GM12873 (cell line): ENCODE measurements at regions not wholly inside any gene's neighbourhood (a gene's known extent, or its start where the extent isn't known, plus 50 kb on each side); places are given as distances from the start of the nearest gene placed in this dataset.

Experiments
- TF ChIP-seq, protein P1 (sequence below): IDR thresholded peaks from 2 replicates; pipeline ENCODE4 v1.5.1; 2012; ENCODE audit warnings: low read depth, mild to moderate bottlenecking, moderate library complexity, low read length, control low read depth; ENCODE audit not compliant: insufficient read depth; ENCODE audit errors: missing control alignments

DNA sequence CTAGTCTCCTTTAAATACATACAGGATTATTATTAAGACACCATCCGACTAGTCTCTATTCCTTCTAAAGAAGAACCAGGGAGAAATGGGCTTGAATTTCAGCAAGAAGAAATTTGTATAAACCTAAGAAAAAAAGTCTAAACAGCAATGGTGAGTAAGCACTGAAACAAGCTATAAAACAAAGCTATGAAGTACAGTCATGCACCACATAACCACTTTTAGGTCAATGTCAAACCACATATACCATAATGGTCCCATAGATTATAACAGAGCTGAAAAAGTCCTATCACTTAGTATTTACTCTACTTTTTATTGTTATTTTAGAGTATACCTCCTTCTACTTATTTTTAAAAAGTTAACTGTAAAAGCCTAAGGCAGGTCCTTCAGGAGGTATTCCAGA, 102.0 kb upstream of the NFIB start:
- TF ChIP-seq, protein P1, sequence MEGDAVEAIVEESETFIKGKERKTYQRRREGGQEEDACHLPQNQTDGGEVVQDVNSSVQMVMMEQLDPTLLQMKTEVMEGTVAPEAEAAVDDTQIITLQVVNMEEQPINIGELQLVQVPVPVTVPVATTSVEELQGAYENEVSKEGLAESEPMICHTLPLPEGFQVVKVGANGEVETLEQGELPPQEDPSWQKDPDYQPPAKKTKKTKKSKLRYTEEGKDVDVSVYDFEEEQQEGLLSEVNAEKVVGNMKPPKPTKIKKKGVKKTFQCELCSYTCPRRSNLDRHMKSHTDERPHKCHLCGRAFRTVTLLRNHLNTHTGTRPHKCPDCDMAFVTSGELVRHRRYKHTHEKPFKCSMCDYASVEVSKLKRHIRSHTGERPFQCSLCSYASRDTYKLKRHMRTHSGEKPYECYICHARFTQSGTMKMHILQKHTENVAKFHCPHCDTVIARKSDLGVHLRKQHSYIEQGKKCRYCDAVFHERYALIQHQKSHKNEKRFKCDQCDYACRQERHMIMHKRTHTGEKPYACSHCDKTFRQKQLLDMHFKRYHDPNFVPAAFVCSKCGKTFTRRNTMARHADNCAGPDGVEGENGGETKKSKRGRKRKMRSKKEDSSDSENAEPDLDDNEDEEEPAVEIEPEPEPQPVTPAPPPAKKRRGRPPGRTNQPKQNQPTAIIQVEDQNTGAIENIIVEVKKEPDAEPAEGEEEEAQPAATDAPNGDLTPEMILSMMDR, result no peak

DNA sequence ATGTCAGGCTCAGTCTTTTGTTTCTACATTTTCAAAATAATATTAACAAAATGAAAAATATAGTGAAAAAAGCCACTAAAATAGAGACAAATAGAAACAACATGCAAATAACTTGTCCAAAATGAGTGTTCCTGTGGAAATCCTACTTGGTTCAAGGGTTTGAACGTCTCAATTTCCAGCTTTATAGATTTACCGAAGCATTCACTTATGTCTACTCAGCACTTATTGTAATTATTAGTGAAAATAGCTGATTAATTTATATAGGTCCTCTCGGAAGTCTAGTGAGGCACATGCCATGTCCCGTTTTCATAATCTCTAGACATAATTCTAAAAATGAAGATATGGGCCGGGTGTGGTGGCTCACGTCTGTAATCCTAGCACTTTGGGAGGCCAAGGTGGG, 99.9 kb upstream of the NFIB start:
- TF ChIP-seq, protein P1, result no peak

DNA sequence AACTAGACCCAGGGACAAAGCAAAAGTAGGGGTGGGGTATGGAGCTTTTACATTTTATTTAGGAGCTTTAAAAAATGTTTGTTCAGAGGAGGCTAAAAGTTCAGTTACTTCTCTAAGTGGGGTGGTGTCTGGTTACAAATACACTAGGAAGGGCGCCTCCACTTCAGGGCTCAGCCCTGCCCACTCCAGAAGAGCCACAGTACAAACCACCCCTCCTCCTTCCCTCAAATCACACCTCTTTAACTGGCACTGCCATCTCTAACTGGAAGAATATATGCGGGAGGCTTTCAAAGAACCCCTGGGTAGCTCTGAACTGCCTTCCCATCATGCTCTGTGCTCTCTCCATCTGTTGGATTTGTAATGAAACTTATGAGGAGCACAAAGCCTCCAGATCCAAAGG, 98.8 kb upstream of the NFIB start:
- TF ChIP-seq, protein P1, result no peak

DNA sequence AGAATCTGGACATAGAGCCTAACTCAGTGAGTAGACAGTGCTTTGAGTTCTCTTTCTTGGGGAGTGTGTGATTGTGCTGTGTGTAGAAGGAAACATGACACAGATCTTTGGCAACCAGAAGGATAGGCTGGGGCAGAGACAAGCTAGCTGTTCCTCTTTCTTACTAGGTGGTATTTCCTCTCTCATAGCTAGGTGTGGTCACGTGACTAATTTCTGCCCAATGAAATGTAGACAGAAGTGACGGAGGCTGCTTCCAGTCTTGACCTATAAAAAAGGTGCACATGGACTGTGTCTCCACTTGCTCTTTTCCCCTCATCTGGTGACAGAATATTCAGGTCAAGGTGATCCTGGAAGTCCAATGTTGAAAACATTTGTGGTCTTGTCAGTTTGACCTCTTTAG, 92.5 kb upstream of the NFIB start:
- TF ChIP-seq, protein P1, result no peak

DNA sequence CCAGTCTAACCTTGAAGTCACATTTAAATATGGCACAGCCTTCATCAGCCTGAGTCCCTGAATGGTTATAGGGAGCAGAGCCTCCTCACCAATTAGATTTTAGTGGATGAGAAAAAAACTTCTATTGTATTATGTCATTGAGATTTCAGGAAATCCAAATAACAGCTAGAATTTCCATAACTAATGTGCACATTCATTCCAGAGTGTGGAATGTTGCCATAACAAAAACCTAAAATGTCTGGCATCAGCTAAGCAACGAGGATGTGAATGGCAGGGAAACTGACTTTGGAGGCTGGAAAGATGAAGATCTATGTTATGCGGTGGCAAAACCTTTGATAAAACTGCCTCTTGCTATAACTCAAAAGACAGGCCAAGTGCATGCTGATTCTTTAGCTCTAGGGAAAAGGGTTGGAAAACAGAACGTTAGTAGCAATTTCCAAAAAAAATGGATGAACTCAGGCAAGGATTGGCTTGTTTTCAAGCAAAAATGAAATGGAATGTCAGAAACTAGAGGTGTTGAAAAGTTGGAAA, 91.3 kb upstream of the NFIB start:
- TF ChIP-seq, protein P1, result no peak

DNA sequence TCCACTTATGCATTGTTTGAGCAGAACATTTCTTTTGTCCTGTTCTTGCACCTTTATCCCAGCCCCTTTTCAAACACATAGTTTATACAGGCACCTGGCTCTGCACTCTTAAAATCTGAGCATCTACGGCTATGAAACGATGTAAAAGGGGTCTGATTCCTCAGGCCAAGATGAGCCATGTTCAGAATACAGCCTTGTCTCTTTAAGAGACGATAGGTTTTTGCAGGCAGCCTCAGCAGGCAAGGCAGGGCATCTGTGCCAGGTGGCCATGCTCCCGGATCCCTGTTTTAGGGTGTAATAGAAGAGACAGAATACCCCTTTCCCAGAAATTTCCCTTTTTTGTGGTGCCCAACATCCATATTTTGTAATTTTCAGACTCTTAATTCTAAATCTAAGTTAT, 89.1 kb upstream of the NFIB start:
- TF ChIP-seq, protein P1, result no peak

DNA sequence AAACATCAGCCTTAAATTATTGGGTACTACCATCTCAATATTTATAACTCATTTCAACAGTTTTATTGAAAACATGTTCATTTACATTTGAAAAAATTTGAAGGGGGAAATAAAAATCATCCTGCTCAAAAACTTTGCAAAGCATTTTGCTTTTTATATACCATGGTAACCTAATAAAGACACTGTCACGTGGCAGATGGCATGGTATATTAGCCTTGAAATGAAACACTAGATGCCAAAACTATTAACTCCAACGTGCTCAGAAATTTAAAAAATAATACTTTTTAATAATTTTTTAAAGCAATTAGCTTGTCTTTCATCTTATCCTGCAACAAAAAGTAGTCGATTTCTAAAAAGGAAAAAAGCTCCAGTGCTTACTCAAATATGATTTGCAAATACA, 88.6 kb upstream of the NFIB start:
- TF ChIP-seq, protein P1, result no peak
